ENCODE measurements at regions not wholly inside any gene's neighbourhood (a gene's known extent, or its start where the extent isn't known, plus 50 kb on each side); places are given as distances from the start of the nearest gene placed in this dataset.
"Not testable (repeated sequence)": the region's sequence is repeated elsewhere in the genome, so short reads cannot be mapped to it uniquely, and the experiment has no call there.

GRCh38 chr6:155628306-155628705 lies 172.7 kb upstream of the NOX3 start:
- no peak for DNase-seq

DNA sequence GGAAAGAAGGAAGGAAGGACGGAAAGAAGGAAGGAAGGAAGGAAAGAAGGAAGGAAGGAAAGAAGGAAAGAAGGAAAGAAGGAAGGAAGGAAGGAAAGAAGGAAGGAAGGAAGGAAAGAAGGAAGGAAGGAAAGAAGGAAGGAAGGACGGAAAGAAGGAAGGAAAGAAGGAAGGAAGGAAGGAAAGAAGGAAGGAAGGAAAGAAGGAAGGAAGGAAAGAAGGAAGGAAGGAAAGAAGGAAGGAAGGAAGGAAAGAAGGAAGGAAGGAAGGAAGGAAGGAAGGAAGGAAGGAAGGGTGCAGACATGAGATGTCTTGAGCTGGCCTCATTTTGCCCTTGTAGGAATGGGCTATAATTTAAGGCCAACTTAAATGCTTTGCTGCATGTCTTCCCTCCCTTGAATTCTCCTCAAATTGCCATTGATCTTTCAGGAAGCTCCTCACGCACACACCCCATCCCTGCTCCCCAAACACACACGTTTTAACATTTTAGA lies 172.1 kb upstream of the NOX3 start:
- not testable (repeated sequence) for DNase-seq

DNA sequence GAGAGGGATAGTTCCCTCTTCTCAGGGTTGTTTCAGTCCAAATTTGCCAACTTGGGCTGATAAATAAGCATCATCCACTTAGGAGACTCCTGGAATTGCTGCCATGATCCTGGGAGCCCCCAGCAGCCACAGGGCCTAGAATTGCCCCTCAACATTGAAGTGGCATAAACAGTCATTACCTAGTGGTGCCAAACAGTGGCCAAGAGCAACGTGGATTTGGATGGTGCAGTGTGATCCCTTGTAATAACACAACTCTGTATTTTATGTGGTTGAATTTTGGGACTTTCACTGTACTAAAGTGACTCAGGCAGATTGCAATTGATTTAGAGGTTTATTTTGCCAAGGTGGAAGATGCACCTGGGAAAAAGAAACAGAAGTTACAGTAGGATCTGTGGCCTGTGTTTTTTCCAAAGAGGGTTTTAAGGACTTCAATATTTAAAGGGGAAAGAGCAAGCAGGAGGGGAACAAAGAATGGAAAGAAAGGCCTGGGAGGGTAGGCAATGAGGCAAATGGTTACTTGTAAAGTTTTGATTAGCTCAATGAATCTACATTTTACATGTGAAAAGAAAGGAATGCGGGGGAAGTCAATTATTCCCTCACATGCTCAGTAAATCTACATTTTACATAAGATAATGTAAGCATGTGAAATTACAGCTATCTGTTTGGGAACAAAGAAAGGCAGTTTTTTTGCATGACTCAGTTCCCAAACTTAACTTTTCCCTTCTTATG lies 168.0 kb upstream of the NOX3 start:
- no peak for DNase-seq

DNA sequence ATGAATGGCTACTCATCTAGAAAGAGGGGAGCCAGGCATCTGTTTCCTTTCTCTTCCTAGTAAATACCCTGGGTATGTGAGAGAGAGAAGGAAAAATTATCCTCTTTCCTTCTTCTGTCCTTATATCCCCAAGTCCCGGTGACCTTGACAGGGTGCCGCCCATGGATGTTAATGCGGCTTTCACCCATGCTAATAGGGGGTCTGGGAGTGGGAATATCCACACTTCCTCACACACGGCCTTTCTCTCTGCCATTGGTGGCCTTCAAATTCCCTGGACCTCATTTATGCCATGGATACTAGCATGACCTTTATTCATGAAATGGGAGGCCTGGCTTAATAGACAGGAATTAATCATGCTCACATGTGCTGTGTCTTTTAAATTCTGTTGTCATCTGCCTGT lies 159.0 kb upstream of the NOX3 start:
- no peak for DNase-seq

- DNase-seq, result no peak
These were observed 156.1 kb upstream of the NOX3 start for GRCh38 chr6:155611742-155612141.

GRCh38 chr6:155604991-155605390 lies 149.4 kb upstream of the NOX3 start:
- DNase-seq, result no peak

DNA sequence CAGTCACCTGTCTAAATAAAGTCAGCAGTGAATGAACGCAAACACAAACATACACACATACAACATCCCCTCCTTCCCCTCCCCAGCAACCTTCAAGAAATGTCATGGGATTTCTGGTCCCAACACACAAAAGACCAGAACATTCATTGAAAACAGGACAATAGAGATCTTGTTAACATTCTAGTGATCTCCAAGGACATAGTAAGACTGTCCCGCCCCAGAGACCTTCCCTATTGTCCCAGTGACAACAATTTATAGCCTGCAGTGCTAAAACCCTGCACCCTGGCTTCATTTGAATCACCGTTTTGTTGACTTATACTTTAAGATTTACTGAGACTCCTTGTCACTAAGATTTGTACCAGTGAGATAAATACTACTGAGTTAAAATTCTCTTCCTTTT lies 143.9 kb upstream of the NOX3 start:
- no peak for DNase-seq

- no peak for DNase-seq
These were observed 143.5 kb upstream of the NOX3 start for GRCh38 chr6:155599160-155599559.

- DNase-seq, result no peak
These were observed 139.6 kb upstream of the NOX3 start for GRCh38 chr6:155595284-155595683.

DNA sequence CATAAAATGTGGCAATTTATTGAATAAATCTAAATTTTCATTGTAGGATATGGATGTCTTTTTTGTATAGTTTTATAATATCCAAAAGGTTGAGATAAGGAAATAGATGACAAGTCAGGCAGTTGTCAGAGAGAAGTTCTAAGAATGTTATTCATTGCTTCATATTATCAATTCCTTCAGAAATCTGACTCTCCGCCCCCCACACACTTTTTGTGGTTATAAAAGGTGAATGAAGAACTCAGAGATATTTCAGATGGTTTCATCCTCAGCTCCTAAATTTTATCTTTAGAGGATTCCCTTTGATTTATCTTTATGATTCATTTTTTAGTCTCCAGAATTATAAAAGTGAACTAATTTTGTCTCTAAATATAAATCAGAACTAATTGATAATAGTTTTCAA lies 136.1 kb upstream of the NOX3 start:
- no peak for DNase-seq

DNA sequence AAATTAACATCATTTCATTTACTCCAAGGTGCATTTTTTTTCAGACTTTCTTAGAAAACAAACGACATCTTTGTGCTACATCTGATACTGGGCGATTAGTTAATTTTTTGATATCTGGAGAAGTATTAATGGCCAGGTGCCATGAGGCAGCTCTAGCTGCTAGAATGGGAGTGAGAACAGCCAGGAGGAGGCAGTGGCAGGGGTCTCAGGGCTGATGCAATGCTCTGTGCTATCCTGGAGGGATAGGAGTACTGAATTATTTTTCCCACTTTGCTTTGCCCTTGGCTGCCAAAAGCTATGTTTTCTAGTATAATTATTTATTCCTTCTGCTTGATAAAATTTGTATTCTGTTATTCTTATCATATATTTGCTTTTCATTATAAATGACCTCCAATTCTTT lies 133.6 kb upstream of the NOX3 start:
- DNase-seq, result no peak

GRCh38 chr6:155587817-155588216 lies 132.2 kb upstream of the NOX3 start:
- DNase-seq, result no peak

DNA sequence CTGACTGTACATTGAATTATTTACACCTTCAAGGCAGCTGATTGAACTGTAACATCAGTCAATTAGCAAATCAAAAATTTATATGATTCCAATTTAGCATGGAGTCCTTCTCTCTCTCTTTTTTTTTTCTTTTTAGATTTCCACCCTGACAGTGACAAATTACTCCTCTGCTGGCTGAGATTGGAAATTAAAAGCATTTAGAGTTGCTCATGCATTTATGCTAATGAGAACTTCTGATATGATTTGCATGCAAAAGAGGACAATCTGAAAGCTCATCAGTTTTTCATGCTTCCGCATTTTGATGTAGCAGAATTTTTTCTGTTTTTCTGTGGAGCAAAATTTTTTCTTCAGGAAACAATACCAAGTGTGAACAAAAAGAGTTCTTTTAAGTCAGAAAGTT lies 130.5 kb upstream of the NOX3 start:
- no peak for DNase-seq

GRCh38 chr6:155584006-155584405 lies 128.4 kb upstream of the NOX3 start:
- DNase-seq, result no peak

DNA sequence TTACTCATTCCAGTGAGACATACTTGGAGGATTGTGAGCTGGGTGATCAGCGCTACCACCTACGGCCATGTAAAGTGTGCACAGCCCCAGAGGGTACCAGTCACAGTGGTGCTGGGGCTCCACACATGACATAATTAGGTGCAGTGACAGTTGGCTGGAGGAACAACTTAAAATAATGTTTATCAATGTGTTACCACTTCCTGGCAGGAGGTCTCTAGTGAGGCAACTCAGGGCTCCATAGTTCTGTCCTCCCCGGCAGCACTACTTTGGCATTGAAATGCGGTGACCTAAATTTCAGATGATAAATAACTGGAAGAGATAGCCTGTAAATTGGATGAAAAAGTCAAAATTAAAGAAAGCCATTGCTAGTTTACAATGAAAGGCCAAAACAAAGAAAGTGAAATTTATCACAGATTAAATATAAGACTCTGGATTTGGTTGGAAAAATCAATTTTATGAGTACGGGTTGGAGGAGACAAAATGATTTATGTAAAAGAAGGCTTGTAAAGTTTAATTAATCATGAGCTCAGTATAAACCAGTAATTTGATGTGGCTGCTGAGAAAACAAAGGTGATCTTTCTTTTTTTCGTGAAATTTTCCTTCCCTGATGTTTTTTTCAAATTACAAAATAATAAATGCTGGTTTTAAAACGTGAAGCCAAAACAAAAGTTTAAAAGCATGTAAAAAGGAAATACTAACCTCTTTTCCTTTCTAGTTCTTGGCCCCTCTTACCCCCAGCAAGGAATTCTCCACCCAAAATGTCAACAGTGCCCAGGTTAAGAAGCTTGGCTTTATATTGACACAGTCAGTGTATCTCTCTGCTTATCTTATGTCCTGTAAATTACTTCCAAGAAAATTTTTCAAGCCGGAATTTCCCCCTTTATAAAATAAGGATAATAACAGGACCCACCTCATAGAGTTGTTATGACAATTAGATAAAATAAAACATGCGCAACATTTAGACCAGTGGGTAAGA lies 126.7 kb upstream of the NOX3 start:
- DNase-seq, result no peak

DNA sequence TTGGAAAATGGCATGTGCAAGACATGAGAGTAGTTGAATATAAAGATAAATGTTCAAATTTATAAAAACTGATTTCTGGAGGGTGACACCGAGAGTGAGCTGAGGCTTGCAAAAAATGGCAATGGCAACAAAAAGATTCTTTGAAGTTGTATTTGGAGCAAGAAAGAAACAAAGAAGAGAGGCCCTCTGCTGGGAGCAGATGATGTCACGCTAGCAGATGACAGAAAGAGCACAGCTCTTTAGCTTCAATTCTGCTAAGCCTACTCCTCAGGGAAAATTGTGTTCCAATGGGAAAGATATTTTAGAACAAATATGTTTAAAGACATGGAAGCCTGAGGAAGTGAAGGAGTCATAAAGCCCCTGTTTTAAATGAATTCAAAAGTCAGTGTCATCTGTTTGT lies 125.3 kb upstream of the NOX3 start:
- no peak for DNase-seq

DNA sequence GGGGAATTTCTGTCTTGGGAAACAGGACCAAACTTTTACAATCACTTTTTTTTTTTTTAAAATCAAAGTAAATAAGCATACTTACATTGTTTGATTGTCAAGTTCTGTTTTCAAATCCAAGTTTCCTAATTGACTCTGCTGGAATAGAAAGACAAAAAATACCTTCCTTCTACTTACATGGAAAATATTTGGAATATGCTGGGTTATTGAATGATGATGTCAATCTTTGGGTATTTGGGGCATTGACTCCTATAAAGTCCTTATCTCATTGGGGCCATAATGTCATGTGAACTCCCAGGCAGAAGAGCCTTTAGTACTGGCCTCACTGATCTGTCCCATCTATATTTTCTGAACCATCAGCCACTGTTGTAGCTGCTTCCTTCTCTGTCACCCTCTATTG lies 122.6 kb upstream of the NOX3 start:
- DNase-seq, result no peak

DNA sequence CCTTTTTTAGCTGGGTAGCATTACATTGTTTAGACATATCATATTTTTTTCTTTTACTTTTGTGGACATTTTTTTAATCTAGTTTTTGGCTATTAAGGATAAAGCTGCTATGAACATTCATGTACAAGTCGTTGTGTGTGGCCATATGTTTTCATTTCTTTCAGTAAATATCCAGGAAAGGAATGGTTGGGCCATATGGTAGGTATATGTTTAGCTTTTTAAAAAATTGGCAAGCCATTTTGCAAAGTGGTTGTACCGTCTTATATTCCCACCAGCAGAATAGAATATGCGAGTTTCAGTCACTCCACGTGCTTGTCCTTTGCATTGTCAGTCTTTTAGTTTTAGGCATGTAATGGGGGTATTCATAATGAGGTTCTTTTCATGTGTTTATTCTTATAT lies 106.3 kb upstream of the NOX3 start:
- no peak for DNase-seq

GRCh38 chr6:155561257-155561965 lies 105.8 kb upstream of the NOX3 start:
- DNase-seq, result no peak

- DNase-seq, result no peak
These were observed 94.3 kb upstream of the NOX3 start for GRCh38 chr6:155549928-155550327.

GRCh38 chr6:155549028-155549798 lies 93.6 kb upstream of the NOX3 start:
- DNase-seq, result no peak

- DNase-seq, result no peak
These were observed 92.9 kb upstream of the NOX3 start for GRCh38 chr6:155548576-155548975.

- DNase-seq, result no peak
These were observed 89.0 kb upstream of the NOX3 start for GRCh38 chr6:155544677-155545076.

All from NCI-H345 (cell line).